GM18909 (cell line): ENCODE measurements at regions not wholly inside any gene's neighbourhood (a gene's known extent, or its start where the extent isn't known, plus 50 kb on each side); places are given as distances from the start of the nearest gene placed in this dataset.

Experiments
- ATAC-seq: cut with Tn5 transposase; IDR thresholded peaks from one replicate; pipeline ENCODE4 v1.9.1; 2021; ENCODE audit warnings: mild to moderate bottlenecking; ENCODE audit not compliant: unreplicated experiment, poor library complexity

GRCh38 chr1:69401879-69402278 is 165.8 kb upstream of the LRRC7 start:
- ATAC-seq, result no peak

GRCh38 chr1:69403756-69404320 is 163.9 kb upstream of the LRRC7 start:
- ATAC-seq, result no peak

- no peak for ATAC-seq
Observed at GRCh38 chr1:69404486-69404885, 163.2 kb upstream of the LRRC7 start.

GRCh38 chr1:69406244-69406643 is 161.5 kb upstream of the LRRC7 start:
- ATAC-seq, result no peak

GRCh38 chr1:69409731-69410456 is 157.8 kb upstream of the LRRC7 start:
- no peak for ATAC-seq

GRCh38 chr1:69410457-69410850 is 157.3 kb upstream of the LRRC7 start:
- no peak for ATAC-seq

- no peak for ATAC-seq
Observed at GRCh38 chr1:69410893-69411292, 156.8 kb upstream of the LRRC7 start.

- ATAC-seq, result no peak
Observed at GRCh38 chr1:69411617-69412016, 156.1 kb upstream of the LRRC7 start.

- no peak for ATAC-seq
Observed at GRCh38 chr1:69413129-69413528, 154.6 kb upstream of the LRRC7 start.

GRCh38 chr1:69414574-69414973 is 153.1 kb upstream of the LRRC7 start:
- no peak for ATAC-seq

- no peak for ATAC-seq
Observed at GRCh38 chr1:69421286-69421685, 146.4 kb upstream of the LRRC7 start.

- ATAC-seq, result no peak
Observed at GRCh38 chr1:69425871-69426270, 141.9 kb upstream of the LRRC7 start.

GRCh38 chr1:69426401-69426800 is 141.3 kb upstream of the LRRC7 start:
- ATAC-seq, result no peak

- no peak for ATAC-seq
Observed at GRCh38 chr1:69433073-69433472, 134.6 kb upstream of the LRRC7 start.

- no peak for ATAC-seq
Observed at GRCh38 chr1:69436151-69436550, 131.6 kb upstream of the LRRC7 start.

GRCh38 chr1:69438056-69438795 is 129.5 kb upstream of the LRRC7 start:
- ATAC-seq, result no peak

- ATAC-seq, result no peak
Observed at GRCh38 chr1:69441496-69441895, 126.2 kb upstream of the LRRC7 start.

GRCh38 chr1:69451196-69451595 is 116.5 kb upstream of the LRRC7 start:
- no peak for ATAC-seq

- no peak for ATAC-seq
Observed at GRCh38 chr1:69455718-69456117, 112.0 kb upstream of the LRRC7 start.

GRCh38 chr1:69459244-69459643 is 108.5 kb upstream of the LRRC7 start:
- ATAC-seq, result no peak

- no peak for ATAC-seq
Observed at GRCh38 chr1:69475021-69475420, 92.7 kb upstream of the LRRC7 start.

GRCh38 chr1:69479734-69480133 is 88.0 kb upstream of the LRRC7 start:
- no peak for ATAC-seq
